Choroid plexus epithelial cell (primary cell): ENCODE measurements at regions not wholly inside any gene's neighbourhood (a gene's known extent, or its start where the extent isn't known, plus 50 kb on each side); places are given as distances from the start of the nearest gene placed in this dataset.
A peak's percentile ranks its signal among the peaks of the same experiment; 100 is the strongest.
"Not testable (repeated sequence)": the region's sequence is repeated elsewhere in the genome, so short reads cannot be mapped to it uniquely, and the experiment has no call there.

ENCODE experiments used
- DNase-seq: peaks from one replicate; pipeline ENCODE4 v3.0.0-alpha.2; 2010; ENCODE audit warnings: low read depth
- H3K4me3 ChIP-seq: 2 replicates; pipeline ENCODE4 v1.5.1; 2011; ENCODE audit warnings: low read depth, mild to moderate bottlenecking, control low read depth, low read length, moderate library complexity
- TF ChIP-seq, protein P1 (sequence below): conservative IDR thresholded peaks from 2 replicates; pipeline ENCODE4 v1.5.1; 2011; ENCODE audit warnings: low read depth, mild to moderate bottlenecking, control low read depth, inconsistent platforms, low read length, moderate library complexity

DNA sequence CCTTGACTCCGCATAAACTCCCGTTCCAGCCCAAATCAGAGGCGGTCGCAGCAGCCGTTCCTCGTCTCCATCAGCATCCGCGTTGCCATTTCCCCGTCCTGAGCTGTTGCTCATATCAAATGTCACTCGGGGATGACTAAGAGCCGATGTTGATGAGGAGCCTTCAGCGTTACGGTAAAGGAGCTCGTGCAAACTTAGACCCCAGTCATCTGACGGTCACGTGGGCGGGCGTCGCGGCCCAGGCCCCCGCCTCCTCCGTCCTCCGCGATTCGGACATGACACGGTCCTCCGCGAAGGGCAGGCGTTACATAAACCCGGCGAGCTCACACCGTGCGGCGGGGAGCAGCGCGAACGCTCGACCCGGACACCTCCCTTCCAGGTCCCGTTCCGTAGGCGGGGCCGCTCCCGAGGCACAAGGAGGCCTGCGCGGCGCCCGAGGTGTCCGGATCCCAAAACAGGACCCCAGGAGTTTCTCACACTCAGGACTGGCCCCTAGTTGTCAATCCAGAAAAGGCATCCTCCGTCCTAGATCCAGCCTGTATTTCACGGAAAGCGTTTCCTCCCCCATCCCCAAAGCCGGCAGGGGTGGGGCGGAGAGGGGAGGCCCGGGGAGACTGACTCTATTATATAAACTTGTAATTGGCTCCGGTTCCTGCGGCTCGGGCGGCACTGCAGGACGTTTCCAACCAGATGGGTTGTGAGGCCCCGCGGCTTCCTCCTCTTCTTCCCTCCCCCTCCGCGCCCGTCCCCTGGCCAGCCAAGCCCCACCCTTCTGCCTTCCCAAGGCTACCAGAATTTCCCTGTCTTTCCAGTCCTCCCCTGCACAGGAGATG lies 100.0 kb upstream of the IGF1R start:
- TF ChIP-seq, protein P1, sequence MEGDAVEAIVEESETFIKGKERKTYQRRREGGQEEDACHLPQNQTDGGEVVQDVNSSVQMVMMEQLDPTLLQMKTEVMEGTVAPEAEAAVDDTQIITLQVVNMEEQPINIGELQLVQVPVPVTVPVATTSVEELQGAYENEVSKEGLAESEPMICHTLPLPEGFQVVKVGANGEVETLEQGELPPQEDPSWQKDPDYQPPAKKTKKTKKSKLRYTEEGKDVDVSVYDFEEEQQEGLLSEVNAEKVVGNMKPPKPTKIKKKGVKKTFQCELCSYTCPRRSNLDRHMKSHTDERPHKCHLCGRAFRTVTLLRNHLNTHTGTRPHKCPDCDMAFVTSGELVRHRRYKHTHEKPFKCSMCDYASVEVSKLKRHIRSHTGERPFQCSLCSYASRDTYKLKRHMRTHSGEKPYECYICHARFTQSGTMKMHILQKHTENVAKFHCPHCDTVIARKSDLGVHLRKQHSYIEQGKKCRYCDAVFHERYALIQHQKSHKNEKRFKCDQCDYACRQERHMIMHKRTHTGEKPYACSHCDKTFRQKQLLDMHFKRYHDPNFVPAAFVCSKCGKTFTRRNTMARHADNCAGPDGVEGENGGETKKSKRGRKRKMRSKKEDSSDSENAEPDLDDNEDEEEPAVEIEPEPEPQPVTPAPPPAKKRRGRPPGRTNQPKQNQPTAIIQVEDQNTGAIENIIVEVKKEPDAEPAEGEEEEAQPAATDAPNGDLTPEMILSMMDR = peak; percentile 37
- DNase-seq = peak; percentile 60

DNA sequence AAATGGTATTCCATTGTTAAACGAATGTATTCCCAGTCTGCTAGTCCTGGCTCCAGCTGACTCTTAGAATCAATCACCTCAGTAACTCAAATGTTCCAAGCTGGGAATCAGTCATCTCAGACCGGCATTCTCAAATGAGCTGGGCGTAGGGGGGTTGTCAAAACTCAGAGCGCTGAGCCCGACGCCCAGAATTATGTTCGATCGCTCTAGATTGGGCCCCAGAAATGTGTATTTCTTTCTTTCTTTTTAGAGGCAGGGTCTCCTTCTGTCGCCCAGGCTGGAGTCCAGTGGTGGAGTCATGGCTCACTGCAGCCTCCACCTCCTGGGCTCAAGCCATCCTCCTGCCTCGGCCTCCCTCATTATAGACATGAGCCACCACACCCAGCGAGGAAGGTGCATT lies 99.3 kb upstream of the IGF1R start:
- TF ChIP-seq, protein P1 = no peak
- DNase-seq = no peak
- H3K4me3 ChIP-seq = no peak overlapping the region

More for the DNA sequence above, 100.0 kb upstream of the IGF1R start:
- H3K4me3 ChIP-seq = peak overlapping the region; percentile 56

DNA sequence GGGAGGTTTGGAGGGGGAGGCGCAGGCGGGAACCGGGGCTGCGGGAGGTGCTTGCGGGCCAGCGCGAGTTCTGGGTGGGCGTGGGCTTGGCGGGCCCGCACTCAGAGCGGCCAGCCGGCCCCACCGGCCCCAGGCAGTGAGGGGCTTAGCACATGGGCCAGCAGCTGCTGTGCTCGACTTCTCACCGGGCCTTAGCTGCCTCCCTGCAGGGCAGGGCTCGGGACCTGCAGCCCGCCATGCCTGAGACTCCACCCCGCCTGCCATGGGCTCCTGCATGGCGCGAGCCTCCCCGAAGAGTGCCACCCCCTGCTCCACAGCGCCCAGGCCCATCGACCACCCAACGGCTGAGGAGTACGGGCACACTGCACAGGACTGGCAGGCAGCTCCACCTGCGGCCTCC lies 98.6 kb upstream of the IGF1R start:
- TF ChIP-seq, protein P1 = no peak
- no peak for DNase-seq
- no peak overlapping the region for H3K4me3 ChIP-seq

DNA sequence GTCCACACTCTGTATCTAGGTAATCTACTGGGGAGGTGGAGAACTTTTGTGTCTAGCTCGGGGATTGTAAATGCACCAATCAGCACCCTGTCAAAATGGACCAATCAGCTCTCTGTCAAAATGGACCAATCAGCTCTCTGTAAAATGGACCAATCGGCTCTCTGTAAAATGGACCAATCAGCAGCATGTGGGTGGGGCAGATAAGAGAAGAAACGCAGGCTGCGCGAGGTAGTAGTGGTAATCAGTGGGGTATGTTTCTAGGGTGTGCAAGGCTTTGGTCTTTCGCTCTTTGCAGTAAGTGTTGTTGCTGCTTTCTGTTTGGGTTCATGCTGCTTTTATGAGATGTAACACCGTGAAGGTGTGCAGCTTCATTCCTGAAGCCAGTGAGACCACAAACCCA lies 98.0 kb upstream of the IGF1R start:
- DNase-seq, H3K4me3 ChIP-seq: not testable (repeated sequence)

DNA sequence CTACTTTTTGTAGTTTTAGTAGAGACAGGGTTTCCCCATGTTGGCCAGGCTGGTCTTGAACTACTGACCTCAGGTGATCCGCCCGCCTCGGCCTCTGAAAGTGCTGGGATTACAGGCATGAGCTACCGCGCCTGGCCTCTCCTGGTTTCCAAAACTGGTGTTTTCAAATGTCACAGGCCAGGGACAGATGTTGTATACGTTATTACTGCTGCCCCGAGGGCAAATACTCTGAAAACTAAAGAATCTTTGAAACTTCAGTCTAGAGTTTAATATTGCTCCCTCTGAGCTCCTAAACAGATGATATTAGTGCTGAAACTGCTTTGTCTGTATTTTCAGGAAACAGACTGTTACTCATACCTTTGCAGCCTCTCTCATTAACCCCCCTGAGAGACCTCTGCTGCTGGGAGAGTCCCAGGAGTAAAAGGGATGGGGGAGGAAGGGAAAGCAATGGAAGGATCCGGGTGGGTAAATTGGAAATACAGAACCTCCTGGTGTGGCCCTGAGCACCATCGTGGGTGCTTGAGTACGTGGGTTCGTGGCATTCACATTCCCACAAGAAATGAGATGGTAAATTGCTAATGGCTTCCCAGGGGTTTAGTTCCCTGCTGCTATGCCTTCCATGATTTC lies 96.3 kb upstream of the IGF1R start:
- DNase-seq = no peak
- H3K4me3 ChIP-seq = no peak overlapping the region
- TF ChIP-seq, protein P1 = no peak

DNA sequence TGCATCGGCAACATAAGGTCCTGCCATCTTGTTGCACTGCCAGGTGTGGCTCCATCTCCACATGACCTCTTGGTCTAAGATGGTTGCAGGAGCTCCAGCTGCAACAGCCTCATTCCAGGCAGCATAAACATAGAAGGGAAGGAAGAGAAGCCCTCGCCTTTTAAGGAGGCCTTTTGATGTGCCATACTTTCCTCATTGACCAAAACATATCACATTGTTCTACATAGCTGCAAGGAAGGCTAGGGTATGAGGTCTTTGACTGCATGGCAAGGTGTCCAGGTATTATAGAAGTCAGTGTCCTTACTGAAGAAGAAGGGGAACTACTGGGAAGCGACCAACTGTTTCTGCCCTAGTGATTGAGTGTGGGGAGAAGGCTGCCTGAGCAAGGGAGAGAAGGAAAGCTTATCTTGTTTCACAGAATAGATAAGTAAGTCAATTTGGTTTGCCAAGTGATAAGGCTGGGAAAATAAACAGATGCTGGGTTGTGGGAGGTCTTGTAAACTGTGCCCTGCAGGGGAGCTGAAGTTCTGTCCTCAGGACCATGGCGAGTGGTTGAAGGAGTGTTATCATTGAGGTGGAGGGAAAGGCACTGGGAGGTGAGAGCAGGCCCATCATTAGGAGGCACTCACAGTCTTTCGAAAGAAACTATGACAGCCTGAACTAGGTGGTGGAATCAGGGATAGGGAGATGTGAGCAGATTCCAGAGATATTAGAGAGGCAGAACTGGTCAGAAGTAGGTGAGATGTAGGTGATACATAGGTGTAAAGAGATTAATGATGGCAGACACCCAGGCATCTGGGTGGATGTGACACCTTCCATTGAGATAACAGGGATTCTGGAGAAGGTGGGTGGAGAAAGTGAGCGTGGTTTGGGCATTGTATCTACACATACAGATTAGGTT lies 93.8 kb upstream of the IGF1R start:
- TF ChIP-seq, protein P1 = no peak
- DNase-seq = no peak

DNA sequence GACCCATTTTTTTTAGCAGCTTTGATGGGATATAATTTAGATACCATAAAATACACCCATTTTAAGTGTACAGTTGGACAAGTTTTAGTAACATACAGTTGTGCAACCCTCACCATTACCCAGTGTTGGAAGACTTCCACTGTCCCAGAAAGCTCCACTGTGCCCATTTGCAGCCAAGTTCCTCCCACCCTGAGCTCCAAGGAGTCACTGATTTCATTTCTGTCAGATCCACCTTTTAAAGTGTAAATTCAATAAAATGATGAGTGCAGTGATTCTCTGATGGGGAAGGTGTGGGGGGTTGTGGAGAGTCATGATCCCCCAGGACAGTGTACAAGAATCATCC lies 93.2 kb upstream of the IGF1R start:
- TF ChIP-seq, protein P1 = no peak
- H3K4me3 ChIP-seq = no peak overlapping the region
- no peak for DNase-seq

More for the DNA sequence above, 93.8 kb upstream of the IGF1R start:
- H3K4me3 ChIP-seq = no peak overlapping the region
